ENCODE measurements at regions not wholly inside any gene's neighbourhood (a gene's known extent, or its start where the extent isn't known, plus 50 kb on each side); places are given as distances from the start of the nearest gene placed in this dataset.

GRCh38 chr4:167702391-167702790 lies 389.9 kb upstream of the ANXA10 start:
- no peak overlapping the region for H3K27ac Mint-ChIP-seq
- no peaks in the 10 kb centered on the region for H3K4me1 Mint-ChIP-seq
- no peak for DNase-seq (ENCODE audit: low spot score)
- H3K27me3 Mint-ChIP-seq (ENCODE audit: low read depth), result no peaks in the 10 kb centered on the region
- CTCF ChIA-PET, result no interaction called here
- POLR2A ChIA-PET, result no interaction called here
- H3K4me3 Mint-ChIP-seq, result no peak overlapping the region
- no peak for ATAC-seq
- no peaks in the 10 kb centered on the region for H3K9me3 Mint-ChIP-seq
- H3K36me3 Mint-ChIP-seq, result no peaks in the 10 kb centered on the region
- no peak for TF ChIP-seq ZNF416 (CRISPR knock-in tag; IDR thresholded peaks at IDR 0.05)
- TF ChIP-seq SMAD3 (CRISPR knock-in tag; IDR thresholded peaks at IDR 0.05; ENCODE audit: borderline replicate concordance), result no peak
- TF ChIP-seq TCF7 (CRISPR knock-in tag; IDR thresholded peaks at IDR 0.05; ENCODE audit: low read depth), result no peak
- no peak for TF ChIP-seq NFYB (CRISPR knock-in tag; conservative IDR thresholded peaks at IDR 0.05; ENCODE audit: low read depth)
- no peak for TF ChIP-seq TP53 (CRISPR knock-in tag; IDR thresholded peaks at IDR 0.05)

GRCh38 chr4:167711517-167711916 lies 380.8 kb upstream of the ANXA10 start:
- CTCF ChIA-PET, result no interaction called here
- DNase-seq (ENCODE audit: low spot score) (no peak), ATAC-seq (no peak)
- H3K36me3 Mint-ChIP-seq, result no peaks in the 10 kb centered on the region
- H3K9me3 Mint-ChIP-seq, result no peaks in the 10 kb centered on the region
- no peak overlapping the region for H3K27ac Mint-ChIP-seq
- no peak for TF ChIP-seq ZNF671 (CRISPR knock-in tag; IDR thresholded peaks at IDR 0.05)
- TF ChIP-seq CREB1 (CRISPR knock-in tag; IDR thresholded peaks at IDR 0.05), result no peak
- TF ChIP-seq GTF2I (CRISPR knock-in tag; conservative IDR thresholded peaks at IDR 0.05), result no peak
- no peak for TF ChIP-seq ERG (CRISPR knock-in tag; IDR thresholded peaks at IDR 0.05)
- no peak for TF ChIP-seq SMAD3 (CRISPR knock-in tag; IDR thresholded peaks at IDR 0.05; ENCODE audit: borderline replicate concordance)
- no peak for TF ChIP-seq ZNF396 (CRISPR knock-in tag; IDR thresholded peaks at IDR 0.05; ENCODE audit: borderline replicate concordance)
- H3K27me3 Mint-ChIP-seq (ENCODE audit: low read depth), result no peaks in the 10 kb centered on the region
- H3K4me1 Mint-ChIP-seq, result no peaks in the 10 kb centered on the region
- POLR2A ChIA-PET, result no interaction called here
- H3K4me3 Mint-ChIP-seq, result no peak overlapping the region

- H3K9me3 Mint-ChIP-seq, result no peaks in the 10 kb centered on the region
- TF ChIP-seq MYBL2 (CRISPR knock-in tag; IDR thresholded peaks at IDR 0.05) (no peak), FOXP4 (CRISPR knock-in tag; IDR thresholded peaks at IDR 0.05) (no peak), TEAD4 (CRISPR knock-in tag; IDR thresholded peaks at IDR 0.05) (no peak), NR1H2 (CRISPR knock-in tag; IDR thresholded peaks at IDR 0.05) (no peak), ETV6 (CRISPR knock-in tag; IDR thresholded peaks at IDR 0.05) (no peak), RORB (CRISPR knock-in tag; IDR thresholded peaks at IDR 0.05) (no peak), IRF1 (CRISPR knock-in tag; IDR thresholded peaks at IDR 0.05) (no peak), ZNF263 (CRISPR knock-in tag; IDR thresholded peaks at IDR 0.05; ENCODE audit: low read depth) (no peak), MAX (CRISPR knock-in tag; IDR thresholded peaks at IDR 0.05) (no peak), ATF1 (CRISPR knock-in tag; IDR thresholded peaks at IDR 0.05) (no peak), E2F4 (CRISPR knock-in tag; IDR thresholded peaks at IDR 0.05; ENCODE audit: borderline replicate concordance, low read depth) (no peak), HMGA2 (CRISPR knock-in tag; IDR thresholded peaks at IDR 0.05) (no peak), ATF3 (CRISPR knock-in tag; conservative IDR thresholded peaks at IDR 0.05) (no peak)
- ChIA-PET CTCF (no interaction called here), POLR2A (no interaction called here)
- no peak overlapping the region for H3K4me3 Mint-ChIP-seq
- H3K27me3 Mint-ChIP-seq (ENCODE audit: low read depth), result no peaks in the 10 kb centered on the region
- DNase-seq (ENCODE audit: low spot score) (no peak), ATAC-seq (no peak)
- no peaks in the 10 kb centered on the region for H3K36me3 Mint-ChIP-seq
- no peaks in the 10 kb centered on the region for H3K4me1 Mint-ChIP-seq
- H3K27ac Mint-ChIP-seq, result no peak overlapping the region
Measured at GRCh38 chr4:167713756-167714155, 378.6 kb upstream of the ANXA10 start.
